ENCODE measurements at regions not wholly inside any gene's neighbourhood (a gene's known extent, or its start where the extent isn't known, plus 50 kb on each side); places are given as distances from the start of the nearest gene placed in this dataset.

- ATAC-seq (no peak), DNase-seq (ENCODE audit: missing footprints) (no peak)
- intact Hi-C loops (cut with DNase I), result no loop called here
These were observed 295.7 kb downstream of the FBXW7 start for GRCh38 chr4:152240232-152240631.

- DNase-seq (ENCODE audit: missing footprints) (no peak), ATAC-seq (no peak)
- intact Hi-C loops (cut with DNase I), result no loop called here
These were observed 296.7 kb downstream of the FBXW7 start for GRCh38 chr4:152239216-152239615.

- ATAC-seq (no peak), DNase-seq (ENCODE audit: missing footprints) (no peak)
- intact Hi-C loops (cut with DNase I), result no loop called here
These were observed 299.3 kb downstream of the FBXW7 start for GRCh38 chr4:152236519-152237056.

- DNase-seq (ENCODE audit: missing footprints), result no peak
- no peak for ATAC-seq
These were observed 300.2 kb downstream of the FBXW7 start for GRCh38 chr4:152235718-152236117.

GRCh38 chr4:152234571-152234970 is 301.3 kb downstream of the FBXW7 start:
- intact Hi-C loops (cut with DNase I), result no loop called here
- no peak for ATAC-seq
- DNase-seq (ENCODE audit: missing footprints), result no peak

More at GRCh38 chr4:152235718-152236117, 300.2 kb downstream of the FBXW7 start:
- intact Hi-C loops (cut with DNase I), result no loop called here

- intact Hi-C loops (cut with DNase I), result no loop called here
- ATAC-seq, result no peak
- DNase-seq (ENCODE audit: missing footprints), result no peak
These were observed 303.6 kb downstream of the FBXW7 start for GRCh38 chr4:152232271-152232670.

- intact Hi-C loops (cut with DNase I), result no loop called here
- no peak for DNase-seq (ENCODE audit: missing footprints)
- no peak for ATAC-seq
These were observed 306.1 kb downstream of the FBXW7 start for GRCh38 chr4:152229782-152230289.

GRCh38 chr4:152225680-152226079 is 310.2 kb downstream of the FBXW7 start:
- no peak for ATAC-seq
- intact Hi-C loops (cut with DNase I), result no loop called here

GRCh38 chr4:152224721-152225420 is 311.0 kb downstream of the FBXW7 start:
- intact Hi-C loops (cut with DNase I), result no loop called here
- ATAC-seq, result no peak
- DNase-seq (ENCODE audit: missing footprints), result no peak

More at GRCh38 chr4:152225680-152226079, 310.2 kb downstream of the FBXW7 start:
- DNase-seq (ENCODE audit: missing footprints), result no peak

GRCh38 chr4:152224223-152224622 is 311.7 kb downstream of the FBXW7 start:
- intact Hi-C loops (cut with DNase I), result no loop called here
- no peak for ATAC-seq
- no peak for DNase-seq (ENCODE audit: missing footprints)

GRCh38 chr4:152223600-152223999 is 312.3 kb downstream of the FBXW7 start:
- intact Hi-C loops (cut with DNase I), result no loop called here
- DNase-seq (ENCODE audit: missing footprints), result no peak
- no peak for ATAC-seq

- no peak for DNase-seq (ENCODE audit: missing footprints)
- no peak for ATAC-seq
- intact Hi-C loops (cut with DNase I), result no loop called here
These were observed 313.9 kb downstream of the FBXW7 start for GRCh38 chr4:152221816-152222516.

- DNase-seq (ENCODE audit: missing footprints), result no peak
- ATAC-seq, result no peak
These were observed 315.7 kb downstream of the FBXW7 start for GRCh38 chr4:152220201-152220666.

GRCh38 chr4:152218576-152218975 is 317.3 kb downstream of the FBXW7 start:
- no peak for ATAC-seq
- intact Hi-C loops (cut with DNase I), result no loop called here

More at GRCh38 chr4:152220201-152220666, 315.7 kb downstream of the FBXW7 start:
- intact Hi-C loops (cut with DNase I), result no loop called here

GRCh38 chr4:152217896-152218295 is 318.0 kb downstream of the FBXW7 start:
- no peak for ATAC-seq
- DNase-seq (ENCODE audit: missing footprints), result no peak
- intact Hi-C loops (cut with DNase I), result no loop called here

More at GRCh38 chr4:152218576-152218975, 317.3 kb downstream of the FBXW7 start:
- no peak for DNase-seq (ENCODE audit: missing footprints)

- no peak for ATAC-seq
- intact Hi-C loops (cut with DNase I), result no loop called here
- DNase-seq (ENCODE audit: missing footprints), result no peak
These were observed 323.8 kb downstream of the FBXW7 start for GRCh38 chr4:152211936-152212653.

- no peak for DNase-seq (ENCODE audit: missing footprints)
- ATAC-seq, result no peak
- intact Hi-C loops (cut with DNase I), result loop anchor here (5.0 kb wide), 1 partner anchor 47 kb away; no protein-coding TSS in a partner anchor
These were observed 326.0 kb downstream of the FBXW7 start for GRCh38 chr4:152209772-152210493.

GRCh38 chr4:152207378-152207720 is 328.5 kb downstream of the FBXW7 start:
- intact Hi-C loops (cut with DNase I), result loop anchor here (5.0 kb wide), 1 partner anchor 50 kb away; no protein-coding TSS in a partner anchor
- DNase-seq (ENCODE audit: missing footprints) (no peak), ATAC-seq (no peak)

Measured in Right ventricle myocardium inferior (tissue), 1 donor.